A549 (cell line): ENCODE measurements at regions not wholly inside any gene's neighbourhood (a gene's known extent, or its start where the extent isn't known, plus 50 kb on each side); places are given as distances from the start of the nearest gene placed in this dataset.

ENCODE experiments used
- ATAC-seq, 2 experiments: fragments of 200-7000 bp in 1 of 2; fragments of >200 bp in 1 of 2; cut with Nextera tagmentation in 1 of 2; cut with Tn5 transposase in 1 of 2; 3 replicates each; pipeline versions ENCODE4 v1.8.0 to v1.9.1; 2018 to 2020; ENCODE audit warnings: mild to moderate bottlenecking in 1 of 2, moderate library complexity in 1 of 2
- CTCF ChIA-PET: fragments of 300-600 bp; sonication (Branson Sonifier 250); formaldehyde crosslinking; extraction: SDS; loops from one replicate; lab custom pipeline; 2021; ENCODE audit warnings: antibody characterized with exemption, inconsistent platforms; lab: Yijun Ruan, JAX
- POLR2A ChIA-PET: fragments of 350-600 bp; formaldehyde crosslinking; extraction: SDS; loops from one replicate; lab custom pipeline; 2021; ENCODE audit warnings: antibody characterized with exemption, inconsistent platforms; lab: Yijun Ruan, JAX
- DNase-seq, 2 experiments: peaks; one replicate each; pipeline versions ENCODE4 v3.0.0 to v3.0.0-alpha.2; 2011 to 2016; ENCODE audit warnings: low read depth in 1 of 2, low spot score in 1 of 2
- FAIRE-seq: peaks from 2 replicates; lab custom pipeline; 2011; peaks lifted over from hg19 to GRCh38; lab: Jason Lieb, UNC
- H3K27ac ChIP-seq, 2 experiments: fragments of >200 bp; sonication (Bioruptor Twin); formaldehyde crosslinking; 3 replicates each; pipeline ENCODE4 v1.5.1; 2016 to 2017
- H3K4me1 ChIP-seq: fragments of >200 bp; sonication (Bioruptor Twin); formaldehyde crosslinking; 3 replicates; pipeline ENCODE4 v1.6.1; 2016
- H3K4me2 ChIP-seq: fragments of >200 bp; sonication (Bioruptor Twin); formaldehyde crosslinking; 3 replicates; pipeline ENCODE4 v1.6.1; 2016
- H3K4me3 ChIP-seq: fragments of >200 bp; sonication (Bioruptor Twin); formaldehyde crosslinking; 3 replicates; pipeline ENCODE4 v1.5.1; 2016
- H3K9me3 ChIP-seq: fragments of >200 bp; sonication (Bioruptor Twin); formaldehyde crosslinking; 3 replicates; pipeline ENCODE4 v1.6.1; 2016
- CBX2 ChIP-seq: fragments of 200-600 bp; sonication (generic); IDR thresholded peaks from 2 replicates; pipeline ENCODE4 v1.6.1; 2016; ENCODE audit warnings: low read depth, mild to moderate bottlenecking, borderline replicate concordance
- CBX8 ChIP-seq: fragments of 200-600 bp; sonication (generic); IDR thresholded peaks from 2 replicates; pipeline ENCODE4 v1.6.1; 2016
- CTCF ChIP-seq: fragments of >200 bp; sonication (Bioruptor Twin); formaldehyde crosslinking; IDR thresholded peaks from 3 replicates; pipeline ENCODE4 v1.5.1; 2016
- E2F6 ChIP-seq: IDR thresholded peaks from 2 replicates; pipeline ENCODE4 v1.6.1; 2012; ENCODE audit warnings: low read depth, borderline replicate concordance
- EHMT2 ChIP-seq: fragments of 200-600 bp; sonication (generic); IDR thresholded peaks from 2 replicates; pipeline ENCODE4 v1.6.1; 2016; ENCODE audit warnings: antibody characterized with exemption, low read depth, mild to moderate bottlenecking, moderate library complexity
- ELK1 ChIP-seq: fragments of 150-350 bp; IDR thresholded peaks from 2 replicates; pipeline ENCODE4 v1.6.1; 2014; ENCODE audit warnings: low read depth, mild to moderate bottlenecking, low read length
- ESRRA ChIP-seq: fragments of 150-350 bp; IDR thresholded peaks from 2 replicates; pipeline ENCODE4 v1.6.1; 2014; ENCODE audit warnings: mild to moderate bottlenecking, low read length, borderline replicate concordance
- FOXS1 ChIP-seq: fragments of 250-450 bp; sonication (Bioruptor Pico); IDR thresholded peaks from 2 replicates; pipeline ENCODE4 v1.5.0; 2020; ENCODE audit warnings: mild to moderate bottlenecking, moderate library complexity
- HDAC2 ChIP-seq: fragments of 200-600 bp; sonication (generic); IDR thresholded peaks from 2 replicates; pipeline ENCODE4 v1.6.1; 2016
- HES2 ChIP-seq: fragments of >200 bp; sonication (Bioruptor Twin); formaldehyde crosslinking; IDR thresholded peaks from 2 replicates; pipeline ENCODE4 v1.6.1; 2016
- HEYL ChIP-seq: fragments of 250-450 bp; sonication (Bioruptor Pico); IDR thresholded peaks from 2 replicates; pipeline ENCODE4 v1.8.0; 2021; ENCODE audit warnings: mild to moderate bottlenecking, moderate library complexity
- HOXB13 ChIP-seq: fragments of 250-450 bp; sonication (Bioruptor Pico); IDR thresholded peaks from 2 replicates; pipeline ENCODE4 v1.5.0; 2020; ENCODE audit warnings: low read depth, mild to moderate bottlenecking, moderate library complexity
- JUNB ChIP-seq: fragments of >200 bp; sonication (Bioruptor Twin); formaldehyde crosslinking; IDR thresholded peaks from 2 replicates; pipeline ENCODE4 v1.6.1; 2016
- KDM5A ChIP-seq: fragments of 200-600 bp; sonication (generic); IDR thresholded peaks from 2 replicates; pipeline ENCODE4 v1.6.1; 2016; ENCODE audit warnings: antibody characterized with exemption, mild to moderate bottlenecking
- MYC ChIP-seq: IDR thresholded peaks from 2 replicates; pipeline ENCODE4 v1.6.1; 2012; ENCODE audit warnings: mild to moderate bottlenecking, inconsistent platforms, low read length, improper control_type of control experiment, borderline replicate concordance
- NFE2L2 ChIP-seq: fragments of 150-350 bp; conservative IDR thresholded peaks from 2 replicates; pipeline ENCODE4 v1.6.1; 2014; ENCODE audit warnings: low read length
- NR3C1 ChIP-seq: fragments of >200 bp; sonication (Bioruptor Twin); formaldehyde crosslinking; IDR thresholded peaks from 3 replicates; pipeline ENCODE4 v1.6.1; 2017
- POLR2AphosphoS2 ChIP-seq: conservative IDR thresholded peaks from 2 replicates; pipeline ENCODE4 v1.6.1; 2012; ENCODE audit warnings: low read length, improper control_type of control experiment, inconsistent platforms
- RAD21 ChIP-seq, 2 experiments: fragments of >200 bp in 1 of 2; sonication (Bioruptor Twin) in 1 of 2; formaldehyde crosslinking in 1 of 2; IDR thresholded peaks in 1 of 2; conservative IDR thresholded peaks in 1 of 2; 2 replicates in 1 of 2; 3 replicates in 1 of 2; pipeline ENCODE4 v1.6.1; 2012 to 2018; ENCODE audit warnings: inconsistent platforms in 1 of 2
- RARB ChIP-seq: fragments of 250-450 bp; sonication (Bioruptor Pico); IDR thresholded peaks from 2 replicates; pipeline ENCODE4 v1.8.0; 2021; ENCODE audit warnings: mild to moderate bottlenecking, moderate library complexity
- RCOR1 ChIP-seq: fragments of 150-350 bp; IDR thresholded peaks from 2 replicates; pipeline ENCODE4 v1.6.1; 2014; ENCODE audit warnings: antibody characterized with exemption, low read length, low read depth
- RFX5 ChIP-seq: fragments of 450-650 bp; IDR thresholded peaks from 2 replicates; pipeline ENCODE4 v1.7.1; 2014; ENCODE audit warnings: antibody characterized with exemption, mild to moderate bottlenecking, moderate library complexity
- RNF2 ChIP-seq: fragments of 200-600 bp; sonication (generic); IDR thresholded peaks from 2 replicates; pipeline ENCODE4 v1.6.1; 2016; ENCODE audit warnings: low read depth, mild to moderate bottlenecking, antibody characterized with exemption, moderate library complexity, borderline replicate concordance
- SREBF2 ChIP-seq: fragments of 450-650 bp; IDR thresholded peaks from 2 replicates; pipeline ENCODE4 v1.6.1; 2014; ENCODE audit warnings: mild to moderate bottlenecking, moderate library complexity
- TP53 ChIP-seq: fragments of 250-450 bp; sonication (Bioruptor Pico); IDR thresholded peaks from 2 replicates; pipeline ENCODE4 v1.5.0; 2021; ENCODE audit warnings: mild to moderate bottlenecking, moderate library complexity
- ZNF302 ChIP-seq: fragments of 250-450 bp; sonication (Bioruptor Pico); IDR thresholded peaks from 2 replicates; pipeline ENCODE4 v1.9.0; 2021; ENCODE audit warnings: inconsistent platforms, mild to moderate bottlenecking, moderate library complexity
- WGBS: methylation state at CpG from one replicate; pipeline ENCODE4 v1.1.6; 2017; ENCODE audit errors: missing lambda C conversion rate; 5-methylcytosine and 5-hydroxymethylcytosine counted together

- TF ChIP-seq SREBF2 = no peak
- no peak for TF ChIP-seq FOXS1 (CRISPR knock-in tag)
- TF ChIP-seq NR3C1 = no peak
- TF ChIP-seq JUNB = no peak
- TF ChIP-seq ELK1 = no peak
- TF ChIP-seq RFX5 = no peak
Observed at GRCh38 chr10:85188770-85189484, 860.5 kb downstream of the CCSER2 start.

GRCh38 chr10:85193796-85194195, 865.4 kb downstream of the CCSER2 start:
- H3K9me3 ChIP-seq = no peaks in the 10 kb centered on the region
- no peak overlapping the region for H3K4me2 ChIP-seq
- FAIRE-seq (no peak), DNase-seq (no peak)
- WGBS = 0% methylated on average over 3 of the region's 3 CpGs
- no peaks in the 10 kb centered on the region for H3K4me1 ChIP-seq
- CTCF ChIA-PET = no interaction called here
- H3K4me3 ChIP-seq = no peak overlapping the region
- no peak for TF ChIP-seq RFX5
- TF ChIP-seq RCOR1 = no peak
- TF ChIP-seq, all 56 proteins: peak for 0
- POLR2A ChIA-PET = no interaction called here
- ATAC-seq = no peak
- H3K27ac ChIP-seq = no peak overlapping the region

More at GRCh38 chr10:85188770-85189484, 860.5 kb downstream of the CCSER2 start:
- FAIRE-seq (no peak), ATAC-seq (no peak), DNase-seq (no peak)
- Histone ChIP-seq H3K4me2 (no peak overlapping the region), H3K27ac (no peak overlapping the region), H3K4me3 (no peak overlapping the region), H3K9me3 (no peaks in the 10 kb centered on the region), H3K4me1 (no peaks in the 10 kb centered on the region)
- ChIA-PET POLR2A (no interaction called here), CTCF (interaction anchor here (0.7 kb wide), 1 partner anchor 395 kb away, joined by 4 read pairs; no protein-coding TSS in a partner anchor)
- 0% methylated on average over 3 of the region's 3 CpGs for WGBS

GRCh38 chr10:85194706-85195105, 866.3 kb downstream of the CCSER2 start:
- Histone ChIP-seq H3K27ac (no peak overlapping the region), H3K9me3 (no peaks in the 10 kb centered on the region)
- CTCF ChIA-PET = no interaction called here
- no peak for FAIRE-seq
- POLR2A ChIA-PET = no interaction called here
- no peak for ATAC-seq
- no peak for TF ChIP-seq HOXB13 (CRISPR knock-in tag)
- TF ChIP-seq HES2 = no peak
- TF ChIP-seq TP53 = no peak
- no peak for TF ChIP-seq MYC
- TF ChIP-seq EHMT2 = no peak
- no peak for TF ChIP-seq RAD21 (conservative IDR thresholded peaks at IDR 0.05 in 1 of 2, IDR thresholded peaks at IDR 0.05 in 1 of 2)
- no peak for TF ChIP-seq ESRRA
- TF ChIP-seq CBX2 = no peak
- TF ChIP-seq CBX8 = no peak
- no peak for TF ChIP-seq NFE2L2
- TF ChIP-seq ELK1 = no peak
- TF ChIP-seq, all 56 proteins: peak for 0
- 12% methylated on average over 1 of the region's 1 CpG for WGBS
- Histone ChIP-seq H3K4me1 (no peaks in the 10 kb centered on the region), H3K4me2 (no peak overlapping the region), H3K4me3 (no peak overlapping the region)
- DNase-seq = no peak

GRCh38 chr10:85195596-85195995, 867.2 kb downstream of the CCSER2 start:
- Histone ChIP-seq H3K9me3 (no peaks in the 10 kb centered on the region), H3K4me2 (no peak overlapping the region), H3K27ac (no peak overlapping the region), H3K4me3 (no peak overlapping the region), H3K4me1 (no peaks in the 10 kb centered on the region)
- CTCF ChIA-PET = no interaction called here
- no peak for DNase-seq
- no peak for ATAC-seq
- 3% methylated on average over 2 of the region's 2 CpGs for WGBS
- FAIRE-seq = no peak
- POLR2A ChIA-PET = no interaction called here
- TF ChIP-seq ZNF302 (no peak), CBX8 (no peak), RCOR1 (no peak), CTCF (no peak), KDM5A (no peak), HDAC2 (no peak), RNF2 (no peak), POLR2AphosphoS2 (no peak), E2F6 (no peak), HEYL (no peak), RARB (CRISPR knock-in tag) (no peak)
